Gastroesophageal sphincter (tissue), 3 donors: ENCODE measurements at regions not wholly inside any gene's neighbourhood (a gene's known extent, or its start where the extent isn't known, plus 50 kb on each side); places are given as distances from the start of the nearest gene placed in this dataset.

Source experiments
- CTCF ChIP-seq, 4 experiments: fragments of 200-600 bp in 2 of 4; fragments of 450-650 bp in 2 of 4; sonication (generic) in 1 of 4; IDR thresholded peaks; one replicate each; pipeline ENCODE4 v1.5.1; 2017 to 2019; ENCODE audit warnings: antibody characterized with exemption in 4 of 4, mild to moderate bottlenecking in 2 of 4, moderate library complexity in 2 of 4
- POLR2A ChIP-seq, 2 donors: fragments of 450-650 bp; IDR thresholded peaks; one replicate each; pipeline ENCODE4 v1.6.1; 2017; ENCODE audit warnings: antibody characterized with exemption in 2 of 2, mild to moderate bottlenecking in 2 of 2, moderate library complexity in 1 of 2
- POLR2AphosphoS5 ChIP-seq: sonication (generic); formaldehyde crosslinking; IDR thresholded peaks from one replicate; pipeline ENCODE4 v1.6.1; 2017; ENCODE audit warnings: antibody characterized with exemption

GRCh38 chr3:73280746-73281145 lies 219.3 kb downstream of the EBLN2 start:
- no peak for TF ChIP-seq CTCF (IDR thresholded peaks at IDR 0.05)
- no peak for TF ChIP-seq POLR2A (IDR thresholded peaks at IDR 0.05)
- no peak for TF ChIP-seq POLR2AphosphoS5
